H4 (cell line): ENCODE measurements at regions not wholly inside any gene's neighbourhood (a gene's known extent, or its start where the extent isn't known, plus 50 kb on each side); places are given as distances from the start of the nearest gene placed in this dataset.

Experiments
- DNase-seq: peaks from one replicate; pipeline ENCODE4 v3.0.0-alpha.2; 2015; ENCODE audit warnings: low spot score

DNA sequence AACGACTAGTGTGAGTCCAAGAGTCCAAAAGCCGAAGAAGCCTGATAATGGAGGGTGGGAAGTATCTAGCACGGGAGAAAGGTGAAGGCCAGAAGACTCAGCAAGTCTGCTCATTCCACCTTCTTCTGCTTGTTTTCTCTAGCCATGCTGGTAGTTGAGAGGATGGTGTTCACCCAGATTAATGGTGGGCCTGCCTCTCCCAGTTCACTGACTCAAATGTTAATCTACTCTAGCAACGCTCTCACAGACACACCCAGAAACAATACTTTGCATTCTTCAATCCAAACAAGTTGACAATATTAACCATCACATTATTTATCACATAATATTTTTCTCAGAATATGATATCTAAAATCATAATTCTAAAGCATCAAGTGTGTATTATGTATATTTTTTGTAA lies 1055.1 kb upstream of the PCDH10 start:
- no peak for DNase-seq

DNA sequence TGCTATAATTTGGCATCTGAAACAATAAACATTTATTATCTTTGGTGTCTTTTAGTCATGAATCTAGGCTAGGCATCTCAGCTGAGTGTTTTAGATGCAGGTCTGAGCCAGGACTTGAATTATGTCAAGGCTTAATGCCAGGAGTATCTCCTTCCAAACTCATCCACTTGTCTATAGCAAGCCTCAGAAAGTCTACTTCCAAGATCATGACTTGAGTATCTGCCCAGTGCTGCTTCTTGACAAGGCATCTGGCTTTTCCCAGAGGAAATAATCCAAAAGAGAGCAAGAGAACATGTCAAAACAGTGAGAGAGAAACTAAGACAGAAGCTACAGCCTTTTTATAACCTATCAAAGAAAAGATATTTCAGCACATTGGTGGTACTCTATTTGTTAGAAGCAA lies 1052.1 kb upstream of the PCDH10 start:
- no peak for DNase-seq

DNA sequence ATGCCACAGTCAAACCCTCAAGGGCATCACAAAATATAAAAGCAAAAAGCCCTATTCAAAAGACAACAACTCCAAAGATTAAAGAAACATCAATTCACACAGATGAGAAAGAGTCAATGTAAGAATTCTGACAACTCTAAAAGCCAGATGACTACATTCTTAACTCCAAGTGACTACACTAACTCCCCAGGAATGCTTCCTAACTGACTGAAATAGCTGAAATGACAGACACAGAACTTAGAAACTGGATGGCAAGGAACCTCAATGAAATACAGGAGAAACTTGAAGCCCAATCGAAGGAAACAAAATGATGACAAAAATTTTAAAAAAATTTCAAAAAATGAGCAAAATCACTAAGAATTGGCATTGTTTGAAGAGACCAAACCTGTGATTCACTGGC lies 1047.6 kb upstream of the PCDH10 start:
- DNase-seq = no peak

DNA sequence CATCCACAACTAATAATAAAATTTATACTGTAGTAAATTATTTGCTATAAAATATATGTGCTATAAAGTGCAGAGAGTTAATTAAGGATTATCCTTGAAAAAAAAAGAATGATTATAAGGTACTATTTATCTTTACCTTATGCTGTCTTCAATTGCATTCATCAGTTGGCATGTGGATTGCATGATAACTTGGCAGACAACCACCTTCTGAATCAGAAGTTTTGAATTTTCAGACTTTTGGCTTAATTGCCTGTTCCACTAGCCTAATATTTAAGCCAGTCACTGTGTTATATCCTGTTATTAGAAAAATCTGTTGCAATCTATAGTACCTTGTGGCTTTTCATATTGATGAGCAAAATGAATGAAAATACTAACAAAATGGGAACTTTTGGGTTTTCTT lies 1040.3 kb upstream of the PCDH10 start:
- DNase-seq = no peak

DNA sequence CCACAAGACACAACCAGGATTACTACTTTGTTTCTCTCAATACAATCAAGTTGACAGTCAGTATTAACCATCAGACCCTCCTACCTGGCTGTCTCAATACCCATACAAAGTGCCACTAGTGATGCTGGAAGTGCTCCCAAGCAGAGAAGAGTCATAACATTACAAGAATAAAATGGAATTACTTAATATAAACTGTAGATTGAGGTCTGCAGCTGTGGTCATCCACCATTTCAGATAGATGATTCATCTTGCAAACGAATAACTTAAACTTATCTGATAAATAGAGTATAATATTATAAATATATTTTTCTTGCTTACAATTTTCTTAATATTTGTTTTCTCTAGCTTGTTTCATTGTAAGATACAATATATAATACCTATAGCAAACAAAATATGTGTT lies 1034.2 kb upstream of the PCDH10 start:
- no peak for DNase-seq

DNA sequence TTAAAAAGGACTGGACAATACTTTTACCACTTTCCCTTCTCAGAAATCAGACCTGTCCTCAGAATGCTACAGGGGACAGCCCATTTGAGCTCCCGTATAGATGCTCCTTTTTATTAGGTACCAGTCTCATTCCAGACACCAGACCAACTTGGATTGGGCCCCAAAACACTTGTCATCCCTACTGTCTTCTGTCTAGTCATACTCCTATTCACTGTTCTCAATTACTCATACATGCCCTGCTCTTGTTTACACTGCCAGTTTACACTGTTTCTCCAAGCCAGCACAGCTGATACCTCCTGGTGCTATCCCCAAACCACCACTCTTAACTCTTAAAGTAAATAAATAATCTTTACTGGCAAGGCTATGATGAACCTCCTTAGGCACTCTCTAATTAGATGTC lies 1026.4 kb upstream of the PCDH10 start:
- peak; percentile 3 for DNase-seq

DNA sequence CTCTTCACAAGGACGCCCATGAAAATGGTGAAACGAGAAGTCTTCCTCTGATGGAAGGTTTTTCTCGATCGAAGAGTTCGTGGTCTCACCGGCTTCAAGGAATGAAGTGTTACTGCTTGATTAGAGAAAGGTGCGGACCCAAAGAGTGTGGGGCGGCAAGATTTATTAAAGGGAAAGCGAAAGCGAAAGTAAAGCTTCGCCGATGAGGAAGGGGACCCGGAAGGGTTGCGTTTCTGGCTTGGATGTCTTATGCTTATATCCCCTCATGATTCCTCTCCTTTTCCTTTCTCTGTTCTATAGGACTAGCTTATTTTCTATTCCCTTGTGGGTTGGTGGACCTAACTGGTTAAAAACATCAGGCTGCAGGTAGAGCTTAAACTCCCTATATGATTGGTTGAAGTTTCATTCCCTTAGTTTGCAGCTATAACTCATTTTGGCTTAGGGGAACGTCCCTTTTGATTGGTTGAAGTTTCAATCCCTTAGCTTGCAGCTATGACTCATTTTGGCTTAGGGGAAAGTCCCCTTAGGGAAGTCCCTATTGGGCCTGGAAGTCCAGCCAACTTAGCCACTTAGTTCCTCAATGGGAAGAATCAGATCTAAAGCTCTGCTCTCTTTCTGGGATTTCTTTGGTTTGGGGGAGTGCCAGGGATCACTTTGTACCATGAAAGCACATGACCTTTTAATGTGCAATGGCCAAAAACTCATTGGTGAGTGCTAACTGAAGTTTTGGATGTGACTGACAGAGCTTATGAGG lies 1025.0 kb upstream of the PCDH10 start:
- peak; percentile 10 for DNase-seq

DNA sequence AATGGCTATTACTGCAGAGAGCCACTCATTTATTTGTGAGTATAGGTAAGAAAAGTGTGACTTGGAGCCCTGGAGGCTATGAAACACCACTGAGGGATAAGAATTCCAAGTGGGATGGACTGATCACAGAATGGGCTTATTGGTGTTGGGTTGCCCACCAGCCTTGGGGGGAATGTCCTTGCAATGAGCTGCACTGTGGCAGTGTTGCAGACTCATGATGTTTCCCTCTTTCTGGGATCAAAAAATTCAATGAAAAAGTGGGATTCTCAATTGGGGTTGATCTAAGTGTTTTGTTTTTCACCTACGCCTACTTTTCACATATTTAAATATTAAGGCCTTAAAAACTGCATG lies 1024.5 kb upstream of the PCDH10 start:
- no peak for DNase-seq

DNA sequence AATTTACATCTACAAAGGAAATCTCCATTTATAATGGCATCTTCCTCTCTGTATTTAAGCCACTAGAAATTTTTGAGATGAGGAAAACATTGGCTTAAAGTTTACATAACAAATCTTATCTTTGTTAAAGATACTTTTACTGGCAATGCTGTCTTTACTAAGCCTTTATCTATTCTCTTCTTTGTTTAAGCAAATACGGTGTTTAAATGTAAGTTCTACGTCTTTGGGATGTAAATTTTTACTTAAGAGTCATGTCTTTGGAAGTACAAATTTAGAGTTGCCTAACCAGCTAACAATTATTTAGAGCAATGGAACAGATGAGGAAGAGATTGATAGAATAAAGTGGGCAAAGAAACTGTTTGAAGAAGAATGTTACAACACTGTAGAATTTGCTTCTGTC lies 1024.0 kb upstream of the PCDH10 start:
- no peak for DNase-seq

DNA sequence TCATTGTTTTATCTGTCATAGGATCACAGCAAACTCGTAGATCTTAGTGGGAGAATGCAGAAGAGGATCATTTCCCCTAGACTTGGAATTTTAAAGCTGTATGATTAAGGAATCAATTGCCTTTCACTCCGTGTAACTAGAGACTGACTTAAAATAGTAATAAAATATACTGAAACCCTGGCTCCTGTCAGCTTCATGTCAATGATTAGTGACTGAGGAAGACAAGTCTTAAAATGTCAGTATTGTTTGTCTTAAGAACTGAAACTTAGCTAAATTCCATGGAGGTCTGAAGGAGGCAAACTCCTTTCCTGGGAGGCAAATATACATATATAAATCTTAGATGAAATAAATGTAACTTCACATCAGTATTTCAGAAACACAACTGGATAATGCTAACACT lies 1016.7 kb upstream of the PCDH10 start:
- no peak for DNase-seq

DNA sequence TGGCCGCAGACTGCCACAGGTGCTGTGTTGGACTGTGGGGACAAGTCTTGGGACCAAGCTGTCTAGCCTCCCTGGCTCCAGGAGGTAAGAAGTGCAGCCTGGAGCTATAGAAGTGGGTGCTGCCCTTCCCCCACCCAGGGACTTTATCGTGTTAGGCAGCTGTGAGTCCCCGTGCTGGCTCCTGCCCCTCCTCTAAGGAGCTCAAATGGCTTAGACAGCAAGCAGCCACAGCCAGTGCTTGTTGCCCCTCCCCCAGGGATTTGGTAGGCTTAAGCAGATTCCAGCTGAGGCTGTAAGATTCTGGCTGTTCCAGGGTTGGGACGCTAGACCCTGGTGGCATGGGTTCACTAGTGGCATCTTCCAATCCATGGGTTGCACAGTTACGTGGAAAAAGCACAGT lies 979.4 kb upstream of the PCDH10 start:
- no peak for DNase-seq

DNA sequence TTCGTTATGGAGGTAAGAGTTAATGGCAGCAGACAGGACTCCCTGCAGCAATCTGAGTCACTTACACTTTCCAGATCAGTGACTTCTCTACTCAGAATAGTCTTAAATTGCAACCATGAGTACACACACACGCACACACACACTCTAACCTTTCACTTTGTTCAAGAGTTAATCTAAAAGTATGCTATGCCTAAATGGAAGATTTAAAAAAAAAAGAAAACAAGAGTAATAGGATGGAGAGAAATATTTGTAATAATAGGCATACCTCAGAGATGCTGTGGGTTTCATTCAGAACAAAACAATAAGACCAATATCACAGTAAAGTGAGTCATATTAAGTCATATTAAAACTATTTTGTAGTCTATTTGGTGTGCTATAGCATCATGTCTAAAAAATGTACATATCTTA lies 969.1 kb upstream of the PCDH10 start:
- DNase-seq = no peak

DNA sequence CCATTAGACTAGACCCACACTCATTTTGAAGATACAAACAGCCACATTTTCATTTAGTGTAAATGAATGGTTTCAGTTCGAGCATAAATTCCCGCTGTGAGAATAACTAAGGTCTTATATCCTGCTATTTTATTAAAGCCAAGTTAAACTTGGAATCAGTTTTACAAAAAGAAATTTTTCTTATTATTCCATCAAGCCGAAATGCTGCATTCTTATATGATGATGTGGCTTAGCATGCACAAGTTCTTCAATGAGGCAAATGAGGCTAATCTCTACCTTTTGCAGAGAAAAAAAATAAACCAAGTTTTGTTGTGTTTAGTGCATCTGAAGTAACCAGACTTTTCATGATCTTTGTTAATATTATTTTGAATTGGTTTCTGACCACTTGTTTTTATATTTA lies 953.9 kb upstream of the PCDH10 start:
- DNase-seq = no peak

DNA sequence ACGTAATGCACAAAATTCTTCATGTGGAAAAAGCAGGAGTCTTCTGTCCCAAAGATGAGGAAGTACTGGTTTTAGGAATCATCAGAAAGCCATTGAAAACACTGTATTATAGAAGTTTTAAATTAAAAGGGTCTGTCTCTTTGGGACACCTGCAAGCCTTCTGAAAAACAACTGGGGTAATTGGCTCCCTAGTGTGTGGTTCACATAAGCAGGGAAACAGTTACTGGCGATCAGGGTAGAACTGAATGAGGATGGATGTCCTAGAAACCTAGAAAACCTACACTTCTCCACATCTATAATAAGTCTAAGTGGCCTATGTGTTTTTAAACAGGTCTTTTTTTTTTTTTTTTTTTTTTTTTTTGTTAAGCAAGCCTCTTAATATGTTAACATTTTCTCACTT lies 945.5 kb upstream of the PCDH10 start:
- no peak for DNase-seq

DNA sequence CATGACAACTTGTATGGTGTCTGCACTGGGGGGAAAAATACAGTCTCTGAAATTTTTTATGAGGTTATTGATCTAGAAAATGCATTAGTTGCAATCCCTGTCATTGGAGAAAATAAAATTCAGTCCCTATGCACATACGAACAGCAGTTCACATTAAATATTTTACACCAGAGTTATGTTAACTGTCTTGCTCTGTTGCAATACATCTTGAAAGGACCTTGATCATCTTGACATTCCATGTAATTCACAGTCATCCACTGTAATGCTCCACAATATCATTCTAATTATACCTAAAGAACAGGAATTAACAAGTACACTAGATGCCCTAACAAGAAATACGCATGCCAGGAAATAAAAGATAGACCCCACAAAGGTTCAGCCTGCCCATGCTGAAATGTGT lies 934.6 kb upstream of the PCDH10 start:
- DNase-seq = no peak

DNA sequence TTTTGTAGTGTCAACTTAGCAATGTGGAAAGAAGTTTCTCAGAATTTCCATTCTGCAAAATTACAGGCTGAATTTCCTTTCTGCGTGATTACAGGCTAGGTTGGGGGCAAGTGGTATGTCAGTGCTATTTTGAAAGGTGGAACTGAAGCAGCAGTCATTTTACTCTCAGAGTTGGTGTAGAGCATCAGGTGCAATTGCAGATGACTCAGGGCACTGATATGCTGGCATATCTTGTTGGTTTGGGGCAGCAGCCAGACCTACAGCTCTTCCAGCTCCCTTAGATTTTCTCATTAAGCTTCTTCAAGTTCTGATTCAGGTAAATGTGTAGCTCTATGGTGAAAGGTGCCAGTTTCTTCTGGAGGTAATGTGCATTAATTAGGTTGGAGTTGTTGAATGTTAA lies 930.7 kb upstream of the PCDH10 start:
- DNase-seq = no peak

DNA sequence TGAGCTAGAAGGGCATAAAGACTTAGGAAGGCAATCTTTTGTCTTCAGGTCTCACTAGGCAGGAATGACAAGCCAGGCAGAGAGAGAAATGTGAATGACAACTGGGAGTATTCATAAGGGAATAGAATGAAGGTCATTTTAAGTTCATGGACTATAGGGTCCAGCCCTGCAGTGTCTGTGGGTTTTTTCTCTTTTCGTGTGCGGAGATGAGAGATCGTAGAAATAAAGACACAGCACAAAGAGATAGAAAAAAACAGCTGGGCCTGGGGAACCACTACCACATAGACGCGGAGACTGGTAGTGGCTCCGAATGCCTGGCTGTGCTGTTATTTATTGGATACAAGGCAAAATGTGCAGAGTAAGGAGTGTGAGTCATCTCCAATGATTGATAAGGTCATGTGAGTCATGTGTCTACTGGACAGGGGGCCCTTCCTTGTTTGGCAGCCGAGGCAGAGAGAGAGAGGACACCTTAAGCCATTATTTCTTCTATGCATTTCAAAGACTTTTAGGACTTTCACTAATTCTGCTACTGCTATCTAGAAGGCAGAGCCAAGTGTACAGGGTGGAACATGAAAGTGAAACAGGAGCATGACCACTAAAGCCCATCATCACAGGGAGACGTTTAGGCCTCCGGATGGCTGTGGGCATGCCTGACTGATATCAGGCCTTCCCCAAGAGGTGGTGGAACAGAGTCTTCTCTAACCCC lies 921.8 kb upstream of the PCDH10 start:
- DNase-seq = peak; percentile 7

DNA sequence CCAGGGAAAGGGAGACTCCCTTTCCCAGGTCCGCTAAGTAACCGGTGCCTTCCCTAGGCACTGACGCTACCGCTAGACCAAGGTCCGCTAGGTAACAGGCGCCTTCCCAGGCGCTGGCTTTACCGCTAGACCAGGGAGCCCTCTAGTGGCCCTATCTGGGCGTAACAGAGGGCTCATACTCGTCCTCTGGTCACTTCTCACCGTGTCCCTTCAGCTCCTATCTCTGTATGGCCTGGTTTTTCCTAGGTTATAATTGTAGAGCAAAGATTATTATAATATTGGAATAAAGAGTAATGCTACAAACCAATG lies 921.3 kb upstream of the PCDH10 start:
- DNase-seq = peak; percentile 17

DNA sequence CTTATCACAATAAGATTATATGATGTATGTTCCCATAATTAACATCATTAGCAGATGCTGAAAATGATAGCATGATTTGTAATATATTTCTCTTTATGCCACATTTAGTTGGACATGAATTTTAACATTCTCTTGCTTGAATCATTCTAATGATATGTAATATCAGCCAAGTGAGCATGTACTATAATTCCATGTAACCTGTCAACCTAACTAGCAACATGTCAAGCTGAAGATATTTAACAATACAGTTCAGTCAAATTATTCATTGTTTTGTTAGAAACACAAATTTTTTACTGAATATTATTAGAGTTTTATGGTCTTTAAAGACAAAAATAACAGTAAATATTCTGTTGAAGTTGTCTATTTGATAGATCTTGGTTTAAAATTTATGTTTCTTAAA lies 920.4 kb upstream of the PCDH10 start:
- no peak for DNase-seq

DNA sequence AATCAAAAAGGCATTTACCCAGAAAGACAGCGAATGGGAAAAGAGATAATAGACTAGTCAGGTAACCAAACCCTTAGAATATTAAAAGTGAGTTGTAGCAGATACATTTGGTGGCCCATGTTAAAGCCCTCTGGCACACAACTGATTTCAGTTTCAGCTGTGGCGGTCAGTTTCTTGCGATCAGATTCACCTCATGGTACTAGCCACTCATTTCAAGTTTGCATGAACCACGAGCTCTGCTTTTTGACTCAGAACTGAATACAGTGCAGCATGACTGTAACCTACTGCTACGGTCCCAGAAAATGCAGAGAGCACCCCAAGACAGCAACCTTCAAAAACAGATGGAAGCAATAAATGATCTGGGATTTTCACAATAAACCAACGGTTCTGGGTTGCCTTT lies 919.1 kb upstream of the PCDH10 start:
- DNase-seq = no peak

DNA sequence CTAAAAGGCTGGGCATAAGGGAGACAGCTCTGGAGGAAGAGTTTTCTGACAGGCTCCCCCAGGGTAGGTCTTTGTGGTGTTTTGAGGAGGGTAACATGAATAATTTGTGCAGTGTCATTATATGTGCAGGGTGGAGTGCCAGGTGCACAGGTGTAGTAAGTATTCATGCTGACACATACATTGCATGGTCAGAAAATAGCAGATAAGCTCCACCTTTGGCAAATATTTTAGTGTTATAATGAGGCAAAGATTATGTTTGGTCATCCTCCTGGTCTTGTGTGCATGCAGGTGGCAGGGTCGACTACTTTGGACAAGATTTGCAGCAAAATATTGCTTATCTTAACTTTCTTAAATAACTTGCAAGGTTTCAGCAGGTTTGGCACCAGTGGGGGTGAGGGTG lies 910.4 kb upstream of the PCDH10 start:
- no peak for DNase-seq

DNA sequence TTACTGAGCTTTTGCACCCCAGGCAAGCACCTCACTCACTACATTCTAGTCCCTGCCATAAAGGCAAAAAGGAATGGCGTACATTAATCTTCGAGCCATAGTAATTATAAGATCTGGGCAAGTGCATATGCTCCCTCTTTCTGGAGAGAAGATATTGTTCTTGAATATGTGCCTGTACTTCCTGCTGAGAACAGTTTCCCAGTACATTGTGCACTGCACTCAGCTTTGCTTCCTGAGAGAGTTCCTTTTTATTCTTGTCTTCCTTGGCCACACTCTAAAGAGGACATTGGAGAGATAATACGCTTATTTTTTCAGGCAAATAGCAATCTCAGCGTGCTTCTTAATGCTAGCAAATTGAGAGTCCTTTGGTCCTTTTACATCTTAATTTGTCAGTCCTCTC lies 909.0 kb upstream of the PCDH10 start:
- DNase-seq = no peak

DNA sequence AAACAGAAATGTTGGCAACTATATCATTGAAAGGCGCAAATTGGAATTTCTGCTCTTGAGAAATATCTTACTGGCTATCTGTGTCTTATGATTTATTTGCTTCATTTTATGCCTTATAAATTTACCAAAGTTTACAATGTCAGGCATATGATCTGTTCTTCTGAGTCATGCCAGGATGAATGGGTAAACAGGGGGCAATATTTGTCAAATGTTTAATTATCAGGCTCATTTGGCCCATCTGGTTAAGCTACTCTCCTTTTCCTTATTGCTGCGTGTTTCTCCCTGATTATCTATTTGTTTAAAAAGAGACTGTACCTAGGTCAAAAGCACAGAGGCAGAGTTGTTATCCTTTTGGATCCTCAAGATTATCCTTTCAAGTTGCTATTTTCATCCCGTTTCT lies 903.8 kb upstream of the PCDH10 start:
- DNase-seq = no peak

DNA sequence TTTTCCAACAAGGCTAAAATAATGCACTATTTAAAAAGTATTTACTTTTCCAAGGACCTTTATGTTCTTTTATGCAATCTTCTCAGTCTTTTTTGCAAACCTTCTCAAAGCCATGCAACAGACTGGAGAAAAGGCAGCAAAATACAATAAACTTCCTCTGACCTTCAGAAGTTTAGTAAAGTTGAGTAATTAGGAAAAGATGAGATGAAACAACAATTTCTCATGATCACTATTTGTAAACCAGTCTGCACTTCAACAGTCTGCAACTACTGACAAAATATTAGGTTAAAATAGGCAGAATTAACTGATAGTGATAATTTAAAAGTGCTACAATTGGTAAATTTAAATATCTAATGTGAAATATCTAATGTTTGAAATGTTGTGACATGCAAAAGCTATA lies 884.9 kb upstream of the PCDH10 start:
- no peak for DNase-seq
